HL-60 (cell line): ENCODE measurements at regions not wholly inside any gene's neighbourhood (a gene's known extent, or its start where the extent isn't known, plus 50 kb on each side); places are given as distances from the start of the nearest gene placed in this dataset.

ENCODE experiments used
- DNase-seq, 2 experiments: peaks; one replicate each; pipeline ENCODE4 v3.0.0-alpha.2; 2010 to 2020; ENCODE audit warnings: low read depth in 1 of 2, low spot score in 1 of 2
- H3K27ac ChIP-seq: fragments of 250-450 bp; sonication (Bioruptor Pico); replicated peaks from 2 replicates; pipeline ENCODE4 v1.5.1; 2020; ENCODE audit warnings: mild to moderate bottlenecking, moderate library complexity
- H3K27me3 ChIP-seq: fragments of 250-450 bp; sonication (Bioruptor Pico); 2 replicates; pipeline ENCODE4 v1.5.1; 2021; ENCODE audit warnings: mild to moderate bottlenecking, moderate library complexity; ENCODE audit not compliant: insufficient read depth, poor library complexity, severe bottlenecking
- H3K4me3 ChIP-seq: replicated peaks from 2 replicates; pipeline ENCODE4 v1.5.1; 2011; ENCODE audit warnings: mild to moderate bottlenecking, control low read depth, low read length; ENCODE audit not compliant: insufficient read depth
- GABPA ChIP-seq: IDR thresholded peaks from 2 replicates; pipeline ENCODE4 v1.6.1; 2012; ENCODE audit warnings: low read depth
- POLR2AphosphoS5 ChIP-seq: IDR thresholded peaks from 2 replicates; pipeline ENCODE4 v1.6.1; 2012; ENCODE audit warnings: low read depth
- SPI1 ChIP-seq: IDR thresholded peaks from 2 replicates; pipeline ENCODE4 v1.6.1; 2012; ENCODE audit warnings: low read depth, mild to moderate bottlenecking, borderline replicate concordance
- TF ChIP-seq, protein P1 (sequence below): IDR thresholded peaks from 2 replicates; pipeline ENCODE4 v1.6.1; 2012; ENCODE audit warnings: low read depth; ENCODE audit not compliant: insufficient replicate concordance
- TF ChIP-seq, protein P2 (sequence below): IDR thresholded peaks from one replicate; pipeline ENCODE4 v1.5.1; 2011; ENCODE audit warnings: low read length, control low read depth, inconsistent platforms; ENCODE audit not compliant: insufficient read depth

DNA sequence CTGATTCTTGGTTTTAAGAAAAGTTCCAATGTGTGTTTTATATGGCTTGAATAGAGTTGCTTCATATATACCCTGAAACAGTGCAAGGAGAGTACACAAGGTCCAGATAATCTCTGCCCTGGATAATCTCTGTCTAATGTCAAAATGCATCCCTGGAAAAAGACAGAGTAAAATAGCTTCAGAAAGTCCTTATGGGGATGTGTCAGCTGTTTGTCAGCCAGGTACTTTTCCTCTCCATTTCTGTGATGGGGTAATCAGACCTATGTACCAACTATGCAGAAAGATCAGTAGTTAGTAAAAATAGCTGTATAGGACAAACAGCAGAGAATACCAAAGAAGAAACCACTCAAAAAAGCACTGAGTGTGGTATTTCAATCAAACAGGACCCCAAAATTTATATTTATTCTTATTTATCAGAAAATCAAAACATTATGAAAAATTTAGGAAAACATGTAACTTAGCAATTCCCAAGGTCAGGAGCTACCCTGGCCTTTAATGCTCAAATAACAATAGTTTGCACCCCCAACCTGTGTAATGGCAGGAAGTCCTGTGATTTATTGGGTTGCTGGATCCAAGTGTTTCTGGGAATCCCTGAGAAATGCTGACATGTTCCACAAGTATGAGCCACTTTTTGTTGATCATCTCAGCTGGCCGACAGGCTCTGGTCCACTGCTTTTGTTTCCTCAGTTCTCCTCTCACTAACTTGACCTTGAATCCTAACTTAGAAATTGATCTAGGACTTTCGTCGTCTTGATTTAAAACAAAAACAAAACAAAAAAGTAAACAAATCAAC, 69.6 kb downstream of the MDH1 start:
- TF ChIP-seq, protein P1, sequence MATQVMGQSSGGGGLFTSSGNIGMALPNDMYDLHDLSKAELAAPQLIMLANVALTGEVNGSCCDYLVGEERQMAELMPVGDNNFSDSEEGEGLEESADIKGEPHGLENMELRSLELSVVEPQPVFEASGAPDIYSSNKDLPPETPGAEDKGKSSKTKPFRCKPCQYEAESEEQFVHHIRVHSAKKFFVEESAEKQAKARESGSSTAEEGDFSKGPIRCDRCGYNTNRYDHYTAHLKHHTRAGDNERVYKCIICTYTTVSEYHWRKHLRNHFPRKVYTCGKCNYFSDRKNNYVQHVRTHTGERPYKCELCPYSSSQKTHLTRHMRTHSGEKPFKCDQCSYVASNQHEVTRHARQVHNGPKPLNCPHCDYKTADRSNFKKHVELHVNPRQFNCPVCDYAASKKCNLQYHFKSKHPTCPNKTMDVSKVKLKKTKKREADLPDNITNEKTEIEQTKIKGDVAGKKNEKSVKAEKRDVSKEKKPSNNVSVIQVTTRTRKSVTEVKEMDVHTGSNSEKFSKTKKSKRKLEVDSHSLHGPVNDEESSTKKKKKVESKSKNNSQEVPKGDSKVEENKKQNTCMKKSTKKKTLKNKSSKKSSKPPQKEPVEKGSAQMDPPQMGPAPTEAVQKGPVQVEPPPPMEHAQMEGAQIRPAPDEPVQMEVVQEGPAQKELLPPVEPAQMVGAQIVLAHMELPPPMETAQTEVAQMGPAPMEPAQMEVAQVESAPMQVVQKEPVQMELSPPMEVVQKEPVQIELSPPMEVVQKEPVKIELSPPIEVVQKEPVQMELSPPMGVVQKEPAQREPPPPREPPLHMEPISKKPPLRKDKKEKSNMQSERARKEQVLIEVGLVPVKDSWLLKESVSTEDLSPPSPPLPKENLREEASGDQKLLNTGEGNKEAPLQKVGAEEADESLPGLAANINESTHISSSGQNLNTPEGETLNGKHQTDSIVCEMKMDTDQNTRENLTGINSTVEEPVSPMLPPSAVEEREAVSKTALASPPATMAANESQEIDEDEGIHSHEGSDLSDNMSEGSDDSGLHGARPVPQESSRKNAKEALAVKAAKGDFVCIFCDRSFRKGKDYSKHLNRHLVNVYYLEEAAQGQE, result no peak
- TF ChIP-seq GABPA (no peak), POLR2AphosphoS5 (no peak), SPI1 (no peak)
- TF ChIP-seq, protein P2, sequence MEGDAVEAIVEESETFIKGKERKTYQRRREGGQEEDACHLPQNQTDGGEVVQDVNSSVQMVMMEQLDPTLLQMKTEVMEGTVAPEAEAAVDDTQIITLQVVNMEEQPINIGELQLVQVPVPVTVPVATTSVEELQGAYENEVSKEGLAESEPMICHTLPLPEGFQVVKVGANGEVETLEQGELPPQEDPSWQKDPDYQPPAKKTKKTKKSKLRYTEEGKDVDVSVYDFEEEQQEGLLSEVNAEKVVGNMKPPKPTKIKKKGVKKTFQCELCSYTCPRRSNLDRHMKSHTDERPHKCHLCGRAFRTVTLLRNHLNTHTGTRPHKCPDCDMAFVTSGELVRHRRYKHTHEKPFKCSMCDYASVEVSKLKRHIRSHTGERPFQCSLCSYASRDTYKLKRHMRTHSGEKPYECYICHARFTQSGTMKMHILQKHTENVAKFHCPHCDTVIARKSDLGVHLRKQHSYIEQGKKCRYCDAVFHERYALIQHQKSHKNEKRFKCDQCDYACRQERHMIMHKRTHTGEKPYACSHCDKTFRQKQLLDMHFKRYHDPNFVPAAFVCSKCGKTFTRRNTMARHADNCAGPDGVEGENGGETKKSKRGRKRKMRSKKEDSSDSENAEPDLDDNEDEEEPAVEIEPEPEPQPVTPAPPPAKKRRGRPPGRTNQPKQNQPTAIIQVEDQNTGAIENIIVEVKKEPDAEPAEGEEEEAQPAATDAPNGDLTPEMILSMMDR, result no peak
- no peak overlapping the region for H3K27ac ChIP-seq
- DNase-seq, result no peak
- H3K27me3 ChIP-seq, result peaks cover 3% of the 10 kb centered on the region
- no peak overlapping the region for H3K4me3 ChIP-seq

DNA sequence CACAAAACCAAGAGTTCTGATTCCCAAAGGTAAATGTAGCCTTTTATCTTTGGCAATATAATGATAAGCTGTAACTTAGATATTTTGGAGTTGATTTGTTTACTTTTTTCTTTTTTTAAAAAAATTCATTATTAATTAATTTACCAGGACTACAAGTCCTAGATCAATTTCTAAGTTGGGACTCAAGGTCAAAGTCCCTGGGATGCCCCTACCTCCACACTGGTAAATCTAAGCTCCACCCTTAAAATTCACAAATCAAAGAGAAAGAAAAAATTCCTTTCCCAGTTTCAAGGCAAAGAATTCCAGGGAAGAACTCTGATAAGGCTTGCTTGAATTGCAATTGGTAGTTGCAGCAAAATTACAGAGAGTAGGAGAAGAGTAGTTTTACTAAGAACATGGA, 71.3 kb downstream of the MDH1 start:
- TF ChIP-seq SPI1 (no peak), POLR2AphosphoS5 (no peak)
- DNase-seq, result no peak
- Histone ChIP-seq H3K4me3 (no peak overlapping the region), H3K27me3 (peaks cover 3% of the 10 kb centered on the region), H3K27ac (no peak overlapping the region)

DNA sequence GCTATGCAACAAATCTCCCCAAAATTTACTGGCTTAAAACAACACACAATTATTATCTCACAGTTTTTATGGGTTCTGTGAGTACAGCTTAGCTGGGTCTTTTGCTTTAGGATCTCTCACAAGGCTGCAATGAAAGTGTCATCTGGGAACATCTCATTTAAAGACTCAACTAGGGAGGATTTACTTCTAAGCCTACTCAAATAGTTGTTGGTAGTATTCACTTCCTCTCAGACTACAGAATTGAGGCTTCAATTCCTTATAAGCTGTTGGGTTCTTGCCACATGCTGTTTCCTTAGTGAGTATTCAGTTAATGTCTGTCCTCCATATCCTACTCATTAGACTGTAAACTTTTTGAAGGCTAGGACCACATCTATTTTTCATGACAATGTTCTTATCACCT, 72.3 kb downstream of the MDH1 start:
- peaks cover 3% of the 10 kb centered on the region for H3K27me3 ChIP-seq
- no peak for DNase-seq
- TF ChIP-seq POLR2AphosphoS5 (no peak), SPI1 (peak; percentile 68), GABPA (no peak)
- TF ChIP-seq, protein P1, result no peak
- TF ChIP-seq, protein P2, result no peak
- H3K27ac ChIP-seq, result no peak overlapping the region
- H3K4me3 ChIP-seq, result no peak overlapping the region

DNA sequence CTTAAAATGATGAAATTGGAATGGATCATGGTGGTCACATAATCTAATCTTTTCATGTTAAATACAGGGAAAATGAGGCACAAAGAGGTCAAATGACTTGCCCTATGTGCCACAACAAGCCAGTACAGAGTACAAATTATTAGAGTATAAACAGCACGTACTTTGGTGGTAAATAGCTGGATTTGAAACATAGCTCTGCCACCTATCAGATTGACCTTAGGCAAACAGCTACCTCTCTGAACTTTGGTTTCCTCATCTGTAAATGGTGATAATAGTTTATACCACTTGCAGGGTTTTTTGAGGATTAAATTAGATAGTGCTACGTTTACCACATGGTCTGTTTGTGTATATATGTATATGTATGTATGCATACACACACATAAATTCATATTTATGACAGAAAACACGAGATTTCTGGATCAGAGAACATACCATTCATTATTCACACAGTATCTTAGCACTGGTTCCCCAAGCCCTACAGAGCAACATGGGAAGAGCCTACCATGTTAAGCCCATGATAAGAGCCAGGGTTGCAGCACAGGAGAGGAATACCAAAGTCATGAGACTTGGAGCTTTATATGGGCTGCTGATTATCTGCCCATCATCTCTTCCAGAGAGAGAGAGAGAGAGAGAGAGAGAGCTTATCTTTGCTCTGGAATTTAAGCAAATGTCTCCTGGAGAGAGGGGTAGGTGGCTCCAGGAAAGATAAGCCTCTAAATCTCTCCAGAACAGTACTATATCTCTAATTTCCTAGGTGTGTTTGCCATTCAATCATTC, 73.5 kb downstream of the MDH1 start:
- no peak for DNase-seq
- H3K27ac ChIP-seq, result no peak overlapping the region

More for the DNA sequence above, 73.5 kb downstream of the MDH1 start:
- Histone ChIP-seq H3K27me3 (peaks cover 3% of the 10 kb centered on the region), H3K4me3 (no peak overlapping the region)
- TF ChIP-seq SPI1 (no peak), GABPA (no peak), POLR2AphosphoS5 (no peak)
- TF ChIP-seq, protein P2, result no peak
- TF ChIP-seq, protein P1, result no peak
